Stimulated activated naive CD8-positive, alpha-beta T cell treated with anti-CD3 and anti-CD28 coated beads, Interleukin-15, Interleukin-2, amounts not matched to agents 100 ng/mL and 50 ng/mL, for 24 hours (primary cell): ENCODE measurements at regions not wholly inside any gene's neighbourhood (a gene's known extent, or its start where the extent isn't known, plus 50 kb on each side); places are given as distances from the start of the nearest gene placed in this dataset.

Experiments
- H3K27ac Mint-ChIP-seq: one replicate; pipeline ENCODE4 v1.8.0; 2021; ENCODE audit warnings: mild to moderate bottlenecking, mixed read lengths
- H3K27me3 Mint-ChIP-seq: one replicate; pipeline ENCODE4 v1.8.0; 2021; ENCODE audit warnings: mixed read lengths
- H3K36me3 Mint-ChIP-seq: one replicate; pipeline ENCODE4 v1.8.0; 2021; ENCODE audit warnings: low read depth, mixed read lengths
- H3K4me1 Mint-ChIP-seq: one replicate; pipeline ENCODE4 v1.8.0; 2021; ENCODE audit warnings: low read depth, mixed read lengths
- H3K4me3 Mint-ChIP-seq: one replicate; pipeline ENCODE4 v1.8.0; 2021; ENCODE audit warnings: mild to moderate bottlenecking, mixed read lengths
- H3K9me3 Mint-ChIP-seq: one replicate; pipeline ENCODE4 v1.8.0; 2021; ENCODE audit warnings: mixed read lengths

GRCh38 chr5:133778636-133779035, 166.3 kb upstream of the FSTL4 start:
- Mint-ChIP-seq H3K4me1 (no peaks in the 10 kb centered on the region), H3K36me3 (no peaks in the 10 kb centered on the region), H3K27ac (no peak overlapping the region)

GRCh38 chr5:133777951-133778350, 165.6 kb upstream of the FSTL4 start:
- Mint-ChIP-seq H3K36me3 (no peaks in the 10 kb centered on the region), H3K4me1 (no peaks in the 10 kb centered on the region), H3K27me3 (no peaks in the 10 kb centered on the region), H3K4me3 (no peak overlapping the region), H3K27ac (no peak overlapping the region), H3K9me3 (no peaks in the 10 kb centered on the region)

More at GRCh38 chr5:133778636-133779035, 166.3 kb upstream of the FSTL4 start:
- Mint-ChIP-seq H3K27me3 (no peaks in the 10 kb centered on the region), H3K9me3 (no peaks in the 10 kb centered on the region), H3K4me3 (no peak overlapping the region)

GRCh38 chr5:133775584-133776304, 163.4 kb upstream of the FSTL4 start:
- no peak overlapping the region for H3K27ac Mint-ChIP-seq

GRCh38 chr5:133773247-133774202, 161.2 kb upstream of the FSTL4 start:
- H3K36me3 Mint-ChIP-seq = no peaks in the 10 kb centered on the region
- no peaks in the 10 kb centered on the region for H3K4me1 Mint-ChIP-seq
- H3K9me3 Mint-ChIP-seq = no peaks in the 10 kb centered on the region
- no peak overlapping the region for H3K4me3 Mint-ChIP-seq
- H3K27ac Mint-ChIP-seq = no peak overlapping the region
- H3K27me3 Mint-ChIP-seq = no peaks in the 10 kb centered on the region

More at GRCh38 chr5:133775584-133776304, 163.4 kb upstream of the FSTL4 start:
- H3K4me1 Mint-ChIP-seq = no peaks in the 10 kb centered on the region
- no peaks in the 10 kb centered on the region for H3K9me3 Mint-ChIP-seq
- no peak overlapping the region for H3K4me3 Mint-ChIP-seq
- H3K36me3 Mint-ChIP-seq = no peaks in the 10 kb centered on the region
- no peaks in the 10 kb centered on the region for H3K27me3 Mint-ChIP-seq

GRCh38 chr5:133769842-133770241, 157.5 kb upstream of the FSTL4 start:
- Mint-ChIP-seq H3K36me3 (no peaks in the 10 kb centered on the region), H3K4me3 (no peak overlapping the region), H3K9me3 (no peaks in the 10 kb centered on the region), H3K27me3 (peaks cover 5% of the 10 kb centered on the region), H3K27ac (no peak overlapping the region), H3K4me1 (no peaks in the 10 kb centered on the region)

GRCh38 chr5:133763744-133764143, 151.4 kb upstream of the FSTL4 start:
- Mint-ChIP-seq H3K4me1 (peaks cover 4% of the 10 kb centered on the region), H3K4me3 (no peak overlapping the region), H3K9me3 (no peaks in the 10 kb centered on the region)

GRCh38 chr5:133761632-133762031, 149.3 kb upstream of the FSTL4 start:
- peaks cover 6% of the 10 kb centered on the region for H3K4me1 Mint-ChIP-seq
- H3K4me3 Mint-ChIP-seq = no peak overlapping the region
- peaks cover 15% of the 10 kb centered on the region for H3K27me3 Mint-ChIP-seq
- no peak overlapping the region for H3K27ac Mint-ChIP-seq
- no peaks in the 10 kb centered on the region for H3K36me3 Mint-ChIP-seq
- no peaks in the 10 kb centered on the region for H3K9me3 Mint-ChIP-seq

More at GRCh38 chr5:133763744-133764143, 151.4 kb upstream of the FSTL4 start:
- Mint-ChIP-seq H3K36me3 (no peaks in the 10 kb centered on the region), H3K27me3 (peaks cover 17% of the 10 kb centered on the region), H3K27ac (no peak overlapping the region)

GRCh38 chr5:133760532-133760931, 148.2 kb upstream of the FSTL4 start:
- no peaks in the 10 kb centered on the region for H3K36me3 Mint-ChIP-seq

GRCh38 chr5:133758641-133759040, 146.3 kb upstream of the FSTL4 start:
- Mint-ChIP-seq H3K36me3 (no peaks in the 10 kb centered on the region), H3K4me3 (no peak overlapping the region), H3K4me1 (peaks cover 6% of the 10 kb centered on the region), H3K27me3 (peaks cover 20% of the 10 kb centered on the region), H3K9me3 (no peaks in the 10 kb centered on the region), H3K27ac (no peak overlapping the region)

More at GRCh38 chr5:133760532-133760931, 148.2 kb upstream of the FSTL4 start:
- Mint-ChIP-seq H3K9me3 (no peaks in the 10 kb centered on the region), H3K4me3 (no peak overlapping the region), H3K27ac (no peak overlapping the region), H3K27me3 (peaks cover 15% of the 10 kb centered on the region), H3K4me1 (peaks cover 6% of the 10 kb centered on the region)

GRCh38 chr5:133757396-133757945, 145.1 kb upstream of the FSTL4 start:
- Mint-ChIP-seq H3K4me1 (peaks cover 6% of the 10 kb centered on the region), H3K36me3 (no peaks in the 10 kb centered on the region), H3K27me3 (peaks cover 12% of the 10 kb centered on the region), H3K9me3 (no peaks in the 10 kb centered on the region), H3K4me3 (no peak overlapping the region), H3K27ac (no peak overlapping the region)

GRCh38 chr5:133756756-133757155, 144.4 kb upstream of the FSTL4 start:
- Mint-ChIP-seq H3K36me3 (no peaks in the 10 kb centered on the region), H3K27me3 (peaks cover 12% of the 10 kb centered on the region), H3K4me1 (peaks cover 6% of the 10 kb centered on the region), H3K27ac (no peak overlapping the region), H3K4me3 (no peak overlapping the region), H3K9me3 (no peaks in the 10 kb centered on the region)

GRCh38 chr5:133756036-133756435, 143.7 kb upstream of the FSTL4 start:
- no peak overlapping the region for H3K27ac Mint-ChIP-seq
- no peak overlapping the region for H3K4me3 Mint-ChIP-seq
- H3K4me1 Mint-ChIP-seq = peaks cover 6% of the 10 kb centered on the region
- H3K9me3 Mint-ChIP-seq = no peaks in the 10 kb centered on the region
- no peaks in the 10 kb centered on the region for H3K36me3 Mint-ChIP-seq
- H3K27me3 Mint-ChIP-seq = peaks cover 12% of the 10 kb centered on the region

- no peak overlapping the region for H3K4me3 Mint-ChIP-seq
- peaks cover 12% of the 10 kb centered on the region for H3K27me3 Mint-ChIP-seq
- H3K4me1 Mint-ChIP-seq = peaks cover 6% of the 10 kb centered on the region
- H3K9me3 Mint-ChIP-seq = no peaks in the 10 kb centered on the region
- no peaks in the 10 kb centered on the region for H3K36me3 Mint-ChIP-seq
- H3K27ac Mint-ChIP-seq = no peak overlapping the region
These were observed 142.3 kb upstream of the FSTL4 start for GRCh38 chr5:133754575-133755169.

- peaks cover 4% of the 10 kb centered on the region for H3K4me1 Mint-ChIP-seq
- peaks cover 12% of the 10 kb centered on the region for H3K27me3 Mint-ChIP-seq
- H3K9me3 Mint-ChIP-seq = no peaks in the 10 kb centered on the region
- no peak overlapping the region for H3K4me3 Mint-ChIP-seq
- no peak overlapping the region for H3K27ac Mint-ChIP-seq
- no peaks in the 10 kb centered on the region for H3K36me3 Mint-ChIP-seq
These were observed 141.5 kb upstream of the FSTL4 start for GRCh38 chr5:133753856-133754255.
